Right forelimb (tissue), 1 donor: ENCODE measurements at regions not wholly inside any gene's neighbourhood (a gene's known extent, or its start where the extent isn't known, plus 50 kb on each side); places are given as distances from the start of the nearest gene placed in this dataset.
"Not testable (repeated sequence)": the region's sequence is repeated elsewhere in the genome, so short reads cannot be mapped to it uniquely, and the experiment has no call there.

Experiments used
- DNase-seq: peaks from one replicate; pipeline ENCODE4 v3.0.0-alpha.2; 2018

GRCh38 chr1:182192215-182192614 lies 130.7 kb upstream of the ZNF648 start:
- DNase-seq, result no peak

GRCh38 chr1:182191381-182192115 lies 130.0 kb upstream of the ZNF648 start:
- no peak for DNase-seq

GRCh38 chr1:182189535-182190066 lies 128.1 kb upstream of the ZNF648 start:
- no peak for DNase-seq

GRCh38 chr1:182186757-182187146 lies 125.2 kb upstream of the ZNF648 start:
- no peak for DNase-seq

- no peak for DNase-seq
Measured at GRCh38 chr1:182185842-182186756, 124.6 kb upstream of the ZNF648 start.

- DNase-seq, result no peak
Measured at GRCh38 chr1:182185136-182185535, 123.6 kb upstream of the ZNF648 start.

GRCh38 chr1:182183606-182184005 lies 122.1 kb upstream of the ZNF648 start:
- DNase-seq, result no peak

- DNase-seq, result no peak
Measured at GRCh38 chr1:182182311-182182710, 120.8 kb upstream of the ZNF648 start.

GRCh38 chr1:182181167-182181572 lies 119.7 kb upstream of the ZNF648 start:
- no peak for DNase-seq

GRCh38 chr1:182175361-182175931 lies 113.9 kb upstream of the ZNF648 start:
- DNase-seq, result no peak

GRCh38 chr1:182174513-182174855 lies 113.0 kb upstream of the ZNF648 start:
- no peak for DNase-seq

- DNase-seq, result peak; percentile 53
Measured at GRCh38 chr1:182173808-182174512, 112.4 kb upstream of the ZNF648 start.

GRCh38 chr1:182172699-182173098 lies 111.2 kb upstream of the ZNF648 start:
- DNase-seq, result no peak

- DNase-seq, result no peak
Measured at GRCh38 chr1:182170891-182171461, 109.5 kb upstream of the ZNF648 start.

- DNase-seq, result no peak
Measured at GRCh38 chr1:182169203-182169602, 107.7 kb upstream of the ZNF648 start.

GRCh38 chr1:182166750-182167149 lies 105.2 kb upstream of the ZNF648 start:
- DNase-seq, result no peak

GRCh38 chr1:182166321-182166720 lies 104.8 kb upstream of the ZNF648 start:
- no peak for DNase-seq

GRCh38 chr1:182164273-182164672 lies 102.8 kb upstream of the ZNF648 start:
- no peak for DNase-seq

- DNase-seq, result no peak
Measured at GRCh38 chr1:182163821-182164223, 102.3 kb upstream of the ZNF648 start.

- no peak for DNase-seq
Measured at GRCh38 chr1:182159443-182159842, 97.9 kb upstream of the ZNF648 start.

GRCh38 chr1:182157187-182157586 lies 95.7 kb upstream of the ZNF648 start:
- no peak for DNase-seq

GRCh38 chr1:182154425-182154824 lies 92.9 kb upstream of the ZNF648 start:
- DNase-seq, result not testable (repeated sequence)
